ENCODE measurements at regions not wholly inside any gene's neighbourhood (a gene's known extent, or its start where the extent isn't known, plus 50 kb on each side); places are given as distances from the start of the nearest gene placed in this dataset.

- ChIA-PET RAD21 (ENCODE audit: unreplicated experiment) (no interaction called here), CTCF (no interaction called here), SMC1A (ENCODE audit: uncharacterized antibody, unreplicated experiment) (no interaction called here), POLR2A (no interaction called here)
- Histone ChIP-seq H3K9me3 (replicated peaks; ENCODE audit: control insufficient read depth, insufficient read depth, low read length) (no peaks in the 10 kb centered on the region), H3K4me1 (ENCODE audit: control insufficient read depth, insufficient read depth, low read length) (no peaks in the 10 kb centered on the region), H3K4me3 (no peak overlapping the region), H3K27me3 (replicated peaks in 1 of 2; ENCODE audit: control insufficient read depth in 2 of 2, insufficient read depth in 2 of 2, low read length in 1 of 2) (no peaks in the 10 kb centered on the region), H2AFZ (ENCODE audit: control insufficient read depth, low read depth, low read length) (no peak overlapping the region), H3K27ac (ENCODE audit: control insufficient read depth, insufficient read depth) (no peak overlapping the region), H3K4me2 (ENCODE audit: control insufficient read depth, insufficient read depth) (no peak overlapping the region), H4K20me1 (ENCODE audit: control insufficient read depth, insufficient read depth) (no peaks in the 10 kb centered on the region), H3K79me2 (ENCODE audit: control insufficient read depth, insufficient read depth, low read length) (no peaks in the 10 kb centered on the region), H3K36me3 (ENCODE audit: control insufficient read depth in 2 of 2, insufficient read depth in 2 of 2, low read length in 1 of 2) (no peaks in the 10 kb centered on the region), H3K9ac (ENCODE audit: control insufficient read depth, insufficient read depth, low read length) (no peak overlapping the region)
- DNase-seq (ENCODE audit: low read depth, low spot score) (no peak), ATAC-seq (no peak), FAIRE-seq (no peak)
- TF ChIP-seq SIX5 (IDR thresholded peaks at IDR 0.05; ENCODE audit: low read depth, low read length, severe bottlenecking) (no peak), CTCF (IDR thresholded peaks at IDR 0.05 in 2 of 3, conservative IDR thresholded peaks at IDR 0.05 in 1 of 3; ENCODE audit: control insufficient read depth in 2 of 3, extremely low read depth in 1 of 3, insufficient read depth in 1 of 3, low read depth in 3 of 3, low read length in 3 of 3) (no peak), SREBF2 (IDR thresholded peaks at IDR 0.05; ENCODE audit: low read length) (no peak), NFXL1 (IDR thresholded peaks at IDR 0.05; ENCODE audit: borderline replicate concordance) (no peak), STAT1 (conservative IDR thresholded peaks at IDR 0.05) (no peak)
- BruUV-seq (replicated peaks), result no TSS peak
- intact Hi-C loops (cut with micrococcal nuclease; ENCODE audit: unreplicated experiment), result no loop called here
- WGBS (ENCODE audit: insufficient coverage, insufficient replicate concordance, low lambda C conversion rate, missing lambda C conversion rate), result 0% methylated on average over 2 of the region's 2 CpGs
- in situ Hi-C loops (cut with MboI), result no loop called here
These were observed 1400.4 kb downstream of the SUCLG1 start for GRCh38 chr2:83058683-83059082.

- Histone ChIP-seq H3K4me1 (ENCODE audit: control insufficient read depth, insufficient read depth, low read length) (no peaks in the 10 kb centered on the region), H4K20me1 (ENCODE audit: control insufficient read depth, insufficient read depth) (no peaks in the 10 kb centered on the region), H3K4me2 (ENCODE audit: control insufficient read depth, insufficient read depth) (no peak overlapping the region), H3K9me3 (replicated peaks; ENCODE audit: control insufficient read depth, insufficient read depth, low read length) (no peaks in the 10 kb centered on the region), H3K36me3 (ENCODE audit: control insufficient read depth in 2 of 2, insufficient read depth in 2 of 2, low read length in 1 of 2) (no peaks in the 10 kb centered on the region), H3K27me3 (replicated peaks in 1 of 2; ENCODE audit: control insufficient read depth in 2 of 2, insufficient read depth in 2 of 2, low read length in 1 of 2) (no peaks in the 10 kb centered on the region), H3K9ac (ENCODE audit: control insufficient read depth, insufficient read depth, low read length) (no peak overlapping the region), H3K4me3 (no peak overlapping the region), H2AFZ (ENCODE audit: control insufficient read depth, low read depth, low read length) (no peak overlapping the region), H3K79me2 (ENCODE audit: control insufficient read depth, insufficient read depth, low read length) (no peaks in the 10 kb centered on the region), H3K27ac (ENCODE audit: control insufficient read depth, insufficient read depth) (no peak overlapping the region)
- ChIA-PET SMC1A (ENCODE audit: uncharacterized antibody, unreplicated experiment) (no interaction called here), RAD21 (ENCODE audit: unreplicated experiment) (no interaction called here), POLR2A (no interaction called here), CTCF (no interaction called here)
- in situ Hi-C loops (cut with MboI), result no loop called here
- ATAC-seq (no peak), DNase-seq (ENCODE audit: low read depth, low spot score) (no peak), FAIRE-seq (no peak)
- WGBS (ENCODE audit: insufficient coverage, insufficient replicate concordance, low lambda C conversion rate, missing lambda C conversion rate), result 0% methylated on average over 1 of the region's 1 CpG
- no TSS peak for BruUV-seq (replicated peaks)
- TF ChIP-seq HDGF (IDR thresholded peaks at IDR 0.05), result no peak
- no peak for TF ChIP-seq SUZ12 (IDR thresholded peaks at IDR 0.05; ENCODE audit: unreplicated experiment)
- TF ChIP-seq SMARCA5 (IDR thresholded peaks at IDR 0.05), result no peak
- TF ChIP-seq ZSCAN29 (IDR thresholded peaks at IDR 0.05), result no peak
- TF ChIP-seq KDM1A (IDR thresholded peaks at IDR 0.05; ENCODE audit: borderline replicate concordance), result no peak
- no peak for TF ChIP-seq FOXM1 (IDR thresholded peaks at IDR 0.05; ENCODE audit: low read depth, low read length)
- TF ChIP-seq BHLHE40 (IDR thresholded peaks at IDR 0.05; ENCODE audit: borderline replicate concordance in 1 of 2, low read depth in 2 of 2, low read length in 1 of 2), result no peak
- no peak for TF ChIP-seq NFYA (IDR thresholded peaks at IDR 0.05; ENCODE audit: borderline replicate concordance, low read depth, low read length)
- TF ChIP-seq IRF4 (IDR thresholded peaks at IDR 0.05; ENCODE audit: low read depth, low read length), result no peak
- no peak for TF ChIP-seq NBN (IDR thresholded peaks at IDR 0.05)
- TF ChIP-seq ATF3 (IDR thresholded peaks at IDR 0.05; ENCODE audit: borderline replicate concordance, extremely low read depth, low read depth, low read length), result no peak
- no peak for TF ChIP-seq ZBED1 (IDR thresholded peaks at IDR 0.05; ENCODE audit: borderline replicate concordance)
- TF ChIP-seq MTA3 (IDR thresholded peaks at IDR 0.05; ENCODE audit: borderline replicate concordance, low read length), result no peak
- TF ChIP-seq SUPT20H (IDR thresholded peaks at IDR 0.05; ENCODE audit: borderline replicate concordance, control insufficient read depth, low read depth, low read length), result no peak
- intact Hi-C loops (cut with micrococcal nuclease; ENCODE audit: unreplicated experiment), result no loop called here
These were observed 1403.6 kb downstream of the SUCLG1 start for GRCh38 chr2:83055376-83056010.
